Glutamatergic neuron (in vitro differentiated cells): ENCODE measurements at regions not wholly inside any gene's neighbourhood (a gene's known extent, or its start where the extent isn't known, plus 50 kb on each side); places are given as distances from the start of the nearest gene placed in this dataset.

Source experiments
- DNase-seq: peaks from one replicate; pipeline ENCODE4 v3.0.0; 2022
- H3K27ac Mint-ChIP-seq: one replicate; pipeline ENCODE4 v1.8.0; 2020; ENCODE audit warnings: mild to moderate bottlenecking, mixed read lengths, inconsistent platforms; ENCODE audit not compliant: unreplicated experiment
- H3K27me3 Mint-ChIP-seq: one replicate; pipeline ENCODE4 v1.8.0; 2020; ENCODE audit warnings: mild to moderate bottlenecking, moderate library complexity, mixed read lengths, inconsistent platforms; ENCODE audit not compliant: unreplicated experiment
- H3K36me3 Mint-ChIP-seq: one replicate; pipeline ENCODE4 v1.8.0; 2020; ENCODE audit warnings: mild to moderate bottlenecking, mixed read lengths, inconsistent platforms; ENCODE audit not compliant: unreplicated experiment
- H3K4me1 Mint-ChIP-seq: one replicate; pipeline ENCODE4 v1.8.0; 2020; ENCODE audit warnings: mild to moderate bottlenecking, low read depth, mixed read lengths, inconsistent platforms; ENCODE audit not compliant: unreplicated experiment
- H3K4me3 Mint-ChIP-seq: one replicate; pipeline ENCODE4 v1.8.0; 2020; ENCODE audit warnings: mild to moderate bottlenecking, mixed read lengths, inconsistent platforms; ENCODE audit not compliant: unreplicated experiment
- H3K9me3 Mint-ChIP-seq: one replicate; pipeline ENCODE4 v1.8.0; 2020; ENCODE audit warnings: mild to moderate bottlenecking, moderate library complexity, mixed read lengths, inconsistent platforms; ENCODE audit not compliant: unreplicated experiment
- CTCF ChIP-seq: fragments of 200-600 bp; sonication (generic); IDR thresholded peaks from one replicate; pipeline ENCODE4 v1.5.0; 2021; ENCODE audit not compliant: partially characterized antibody, unreplicated experiment

DNA sequence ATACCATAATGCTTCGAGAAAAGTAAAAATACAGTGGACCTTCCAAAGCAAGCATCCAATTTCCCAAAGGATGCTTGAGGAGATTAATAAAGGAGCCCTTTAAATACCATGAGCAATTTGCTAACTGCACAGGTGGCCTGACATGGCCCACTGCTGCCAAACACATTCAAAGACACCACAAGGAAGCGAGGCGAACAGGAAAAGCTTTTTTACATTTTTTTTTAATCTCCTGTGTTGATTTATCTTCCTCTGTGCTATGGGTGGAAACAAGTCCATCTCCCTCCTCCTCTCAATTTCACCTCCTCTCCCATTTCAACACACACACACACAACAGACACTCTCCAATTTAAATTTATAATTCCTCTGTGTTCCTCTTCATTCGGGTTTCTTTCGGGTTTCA lies 243.4 kb downstream of the IGSF11 start:
- TF ChIP-seq CTCF, result no peak
- H3K4me1 Mint-ChIP-seq, result peaks cover 2% of the 10 kb centered on the region
- H3K4me3 Mint-ChIP-seq, result no peak overlapping the region
- H3K27me3 Mint-ChIP-seq, result peaks cover 2% of the 10 kb centered on the region
- H3K27ac Mint-ChIP-seq, result no peak overlapping the region
- DNase-seq, result no peak
- no peaks in the 10 kb centered on the region for H3K9me3 Mint-ChIP-seq
- peaks cover 5% of the 10 kb centered on the region for H3K36me3 Mint-ChIP-seq

GRCh38 chr3:118792191-118792590 lies 242.5 kb downstream of the IGSF11 start:
- no peak for TF ChIP-seq CTCF
- Mint-ChIP-seq H3K4me3 (no peak overlapping the region), H3K27me3 (peaks cover 2% of the 10 kb centered on the region), H3K36me3 (peaks cover 5% of the 10 kb centered on the region), H3K9me3 (no peaks in the 10 kb centered on the region), H3K4me1 (peaks cover 2% of the 10 kb centered on the region), H3K27ac (no peak overlapping the region)
- DNase-seq, result no peak

GRCh38 chr3:118793176-118793575 lies 241.5 kb downstream of the IGSF11 start:
- Mint-ChIP-seq H3K27ac (no peak overlapping the region), H3K4me1 (peaks cover 2% of the 10 kb centered on the region), H3K4me3 (no peak overlapping the region), H3K9me3 (no peaks in the 10 kb centered on the region), H3K36me3 (peaks cover 5% of the 10 kb centered on the region), H3K27me3 (peaks cover 2% of the 10 kb centered on the region)
- DNase-seq, result no peak
- TF ChIP-seq CTCF, result no peak

DNA sequence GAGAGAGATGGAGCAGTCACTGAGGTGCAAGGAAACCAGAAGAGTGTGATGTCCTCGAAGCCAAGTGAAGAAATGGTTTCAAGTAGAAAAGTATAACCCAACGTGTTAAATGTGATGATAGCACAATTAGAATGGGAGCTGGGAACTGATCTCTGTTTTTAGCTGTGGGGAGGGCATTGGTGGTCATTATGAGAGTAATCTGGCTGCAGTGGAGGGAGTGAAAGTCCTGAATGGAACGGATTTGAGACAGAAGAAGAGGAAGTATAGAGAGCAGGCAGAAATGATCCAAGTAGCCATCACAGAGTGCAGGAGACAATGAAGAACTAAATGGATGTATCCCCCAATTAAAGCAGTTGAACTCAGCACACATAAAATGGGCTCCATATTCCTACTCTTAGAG lies 235.3 kb downstream of the IGSF11 start:
- Mint-ChIP-seq H3K4me3 (no peak overlapping the region), H3K4me1 (no peaks in the 10 kb centered on the region), H3K9me3 (no peaks in the 10 kb centered on the region), H3K36me3 (peaks cover 5% of the 10 kb centered on the region), H3K27me3 (peaks cover 2% of the 10 kb centered on the region), H3K27ac (no peak overlapping the region)
- TF ChIP-seq CTCF, result no peak
- DNase-seq, result no peak

- Mint-ChIP-seq H3K9me3 (no peaks in the 10 kb centered on the region), H3K27me3 (peaks cover 2% of the 10 kb centered on the region), H3K36me3 (no peaks in the 10 kb centered on the region), H3K27ac (no peak overlapping the region), H3K4me1 (no peaks in the 10 kb centered on the region), H3K4me3 (no peak overlapping the region)
- no peak for DNase-seq
- no peak for TF ChIP-seq CTCF
Measured at GRCh38 chr3:118801899-118802298, 232.7 kb downstream of the IGSF11 start.
